COLO829 (cell line): ENCODE measurements at regions not wholly inside any gene's neighbourhood (a gene's known extent, or its start where the extent isn't known, plus 50 kb on each side); places are given as distances from the start of the nearest gene placed in this dataset.

Source experiments
- DNase-seq: peaks from one replicate; pipeline ENCODE4 v3.0.0; 2012; ENCODE audit warnings: low spot score

- no peak for DNase-seq
These were observed 219.9 kb downstream of the NXNL2 start for GRCh38 chr9:88754886-88755285.

DNA sequence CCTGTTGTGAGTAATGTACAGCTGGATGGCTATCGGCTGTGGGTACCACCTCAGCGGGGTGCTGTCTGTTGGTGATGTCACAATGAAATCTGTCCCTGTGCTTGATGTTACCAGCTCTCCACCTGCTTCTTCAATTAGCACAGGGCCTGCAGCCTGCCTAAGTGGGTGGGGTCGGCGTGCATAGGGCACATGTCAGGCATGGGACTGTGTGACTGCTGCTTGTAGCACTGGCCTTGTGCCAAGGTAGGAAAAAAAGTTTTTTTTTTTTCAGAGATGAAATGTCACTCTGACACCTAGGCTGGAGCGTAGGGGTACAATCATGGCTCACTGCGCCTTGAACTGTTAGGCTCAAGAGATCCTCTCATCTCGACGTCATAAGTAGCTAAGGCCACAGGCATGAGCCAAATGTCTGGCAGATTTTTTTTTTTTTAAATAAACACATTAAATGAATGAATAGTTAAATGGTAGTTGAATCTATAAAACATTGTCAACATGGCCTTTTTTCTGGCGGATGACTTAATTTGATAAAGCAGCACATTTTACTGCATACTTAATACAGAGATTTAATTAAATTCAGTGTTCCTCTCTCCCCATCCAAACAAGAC is 222.5 kb downstream of the NXNL2 start:
- no peak for DNase-seq

- no peak for DNase-seq
These were observed 224.4 kb downstream of the NXNL2 start for GRCh38 chr9:88759364-88759763.

- peak; percentile 57 for DNase-seq
These were observed 224.3 kb upstream of the S1PR3 start for GRCh38 chr9:88766778-88767503.

DNA sequence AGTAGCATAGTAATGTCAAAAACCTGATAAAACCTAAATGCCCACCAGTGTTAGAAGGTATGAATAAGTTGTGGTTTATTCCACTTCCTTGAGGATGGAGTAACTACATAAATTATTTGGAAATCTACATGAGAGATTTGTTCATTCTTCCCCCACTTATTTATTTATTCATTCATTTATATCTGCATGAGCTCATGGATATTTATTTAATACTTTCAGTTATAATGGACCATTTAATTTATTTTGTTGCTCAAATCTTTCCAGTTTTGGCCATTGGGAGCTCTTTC is 223.8 kb upstream of the S1PR3 start:
- DNase-seq = no peak

DNA sequence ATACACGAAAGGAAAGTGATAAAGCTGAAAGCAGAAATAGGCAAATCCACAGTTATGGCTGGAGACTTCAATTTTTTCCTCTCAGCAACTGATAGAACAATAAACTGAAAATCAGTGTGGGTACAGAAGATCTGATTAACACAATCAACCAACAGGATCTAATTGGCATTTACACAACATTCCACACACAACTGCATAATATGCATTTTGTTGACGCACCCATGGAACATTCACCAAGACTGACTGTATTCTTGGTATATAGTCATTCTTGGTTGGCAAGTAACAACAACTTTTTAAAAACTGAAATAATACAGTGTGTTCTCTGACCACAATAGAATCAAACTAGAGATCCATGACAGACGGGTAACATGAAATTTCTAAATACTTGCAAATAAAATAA is 218.7 kb upstream of the S1PR3 start:
- DNase-seq = no peak

DNA sequence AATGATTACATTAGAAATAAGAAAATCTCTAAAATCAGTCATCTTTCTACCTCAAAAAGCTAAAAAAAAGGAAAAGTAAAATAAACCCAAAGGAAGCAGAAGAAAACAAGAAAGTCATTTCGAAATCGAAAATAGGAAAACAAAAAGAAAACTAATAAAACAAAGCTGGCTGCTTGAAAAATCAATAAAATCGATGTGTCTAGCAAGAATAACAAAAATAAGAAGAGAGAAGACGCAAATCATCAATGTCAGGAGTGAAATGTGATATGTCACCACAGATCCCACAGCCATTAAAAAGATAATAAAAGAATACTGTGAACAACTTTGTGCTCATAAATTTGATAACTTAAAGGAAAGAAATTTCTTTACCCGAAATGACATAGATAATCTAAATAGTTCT is 218.1 kb upstream of the S1PR3 start:
- no peak for DNase-seq

DNA sequence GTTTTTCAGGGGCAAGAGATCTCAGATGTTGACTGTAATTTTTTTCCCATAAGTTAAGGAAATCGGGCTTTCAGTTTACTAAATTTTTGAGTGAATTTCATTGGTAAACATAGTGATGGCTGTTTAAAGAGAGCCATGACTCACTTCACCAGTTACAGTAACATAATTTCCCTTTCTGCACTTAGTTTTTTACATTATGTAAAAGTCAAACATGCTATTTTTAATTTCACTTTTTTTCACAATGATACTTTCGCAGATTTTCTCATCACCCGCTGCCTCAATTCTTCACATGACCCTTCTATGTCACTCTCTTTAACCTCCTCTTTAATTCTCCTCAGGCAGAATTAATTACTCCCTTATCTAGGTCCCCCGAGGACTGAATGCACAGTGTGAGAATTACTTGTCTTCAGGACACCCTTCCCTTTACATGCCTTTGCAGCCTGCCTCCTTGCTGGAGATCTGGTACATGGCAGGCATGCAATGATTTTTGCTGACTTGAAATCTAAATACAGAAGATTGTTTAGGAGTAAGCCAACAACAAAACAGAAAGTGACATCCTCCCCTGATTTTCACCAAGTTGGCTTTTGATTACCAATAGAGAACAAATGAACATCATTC is 217.5 kb upstream of the S1PR3 start:
- DNase-seq = no peak

- DNase-seq = no peak
These were observed 216.2 kb upstream of the S1PR3 start for GRCh38 chr9:88775037-88775471.

DNA sequence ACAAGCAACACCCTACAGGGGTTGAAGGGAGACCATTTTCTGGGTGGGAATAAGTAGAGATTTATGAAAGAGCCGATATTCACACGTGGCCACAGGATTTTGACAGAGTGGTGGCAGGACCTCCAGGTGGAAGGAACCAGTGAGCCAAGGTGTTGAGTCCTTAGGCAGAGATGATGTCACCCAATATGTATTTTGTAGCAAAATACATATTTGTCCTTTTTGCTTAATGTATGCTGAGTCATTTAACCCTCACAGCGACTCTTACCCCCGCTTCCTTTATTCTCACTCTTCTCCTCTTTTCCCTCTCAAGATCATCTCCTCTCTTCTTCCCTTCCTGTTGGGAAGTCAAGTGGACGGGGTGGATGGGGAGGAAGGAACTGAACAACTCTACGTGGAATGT is 215.7 kb upstream of the S1PR3 start:
- no peak for DNase-seq

DNA sequence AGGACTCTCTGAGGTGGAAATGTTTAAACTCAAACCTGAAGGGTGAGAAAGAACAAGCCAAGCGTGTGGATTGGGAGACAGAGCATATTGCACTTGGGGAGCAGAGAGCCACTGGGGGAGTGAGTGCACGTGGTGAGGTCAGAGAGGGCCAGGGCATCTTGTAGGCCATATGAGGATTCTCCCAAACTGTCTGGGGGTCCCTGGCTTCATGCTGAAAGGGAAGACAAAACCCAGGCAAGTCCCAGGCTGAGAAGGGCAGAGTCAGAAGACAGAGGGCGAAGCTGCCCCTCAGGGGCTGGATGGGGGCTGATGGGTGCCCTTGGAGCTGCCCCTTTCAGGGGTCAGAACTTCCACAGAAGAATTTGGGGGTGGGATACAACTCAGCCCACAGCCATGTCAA is 215.3 kb upstream of the S1PR3 start:
- no peak for DNase-seq

DNA sequence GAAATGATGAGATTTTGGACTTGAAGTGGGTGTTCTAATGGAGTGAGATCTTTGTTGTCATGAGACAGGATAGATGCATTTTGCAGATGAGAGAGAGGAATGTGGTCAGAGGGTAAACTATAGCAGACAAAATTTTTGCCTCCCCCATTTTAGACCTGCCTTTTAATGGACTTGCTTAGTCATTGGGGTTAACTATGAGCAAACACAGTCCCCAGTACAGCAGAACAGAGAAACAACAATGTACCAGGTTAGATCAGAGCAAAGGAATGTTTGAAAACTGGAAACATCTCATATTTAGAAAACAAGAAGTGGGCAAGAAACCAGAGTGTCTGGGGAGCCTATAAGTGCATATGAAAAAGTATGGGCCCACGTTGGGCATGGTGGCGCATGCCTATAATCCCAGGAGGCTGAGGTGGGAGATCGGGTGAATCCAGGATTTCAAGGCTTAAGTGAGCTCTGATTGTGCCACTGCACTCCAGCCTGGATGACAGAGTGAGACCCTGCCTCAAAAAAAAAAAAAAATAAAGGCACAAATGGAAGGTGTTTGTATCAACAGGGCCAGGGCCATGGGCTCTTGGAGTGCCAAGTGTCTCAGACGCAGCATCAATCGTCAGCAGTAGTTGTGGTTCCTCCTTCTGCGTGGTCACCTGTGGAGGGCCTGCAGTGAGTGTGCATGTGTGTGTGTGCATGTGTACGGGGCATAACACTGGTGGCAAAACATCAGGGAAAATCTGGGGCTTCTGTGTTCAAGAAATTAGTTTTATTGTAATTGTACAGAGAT is 214.4 kb upstream of the S1PR3 start:
- DNase-seq = no peak

DNA sequence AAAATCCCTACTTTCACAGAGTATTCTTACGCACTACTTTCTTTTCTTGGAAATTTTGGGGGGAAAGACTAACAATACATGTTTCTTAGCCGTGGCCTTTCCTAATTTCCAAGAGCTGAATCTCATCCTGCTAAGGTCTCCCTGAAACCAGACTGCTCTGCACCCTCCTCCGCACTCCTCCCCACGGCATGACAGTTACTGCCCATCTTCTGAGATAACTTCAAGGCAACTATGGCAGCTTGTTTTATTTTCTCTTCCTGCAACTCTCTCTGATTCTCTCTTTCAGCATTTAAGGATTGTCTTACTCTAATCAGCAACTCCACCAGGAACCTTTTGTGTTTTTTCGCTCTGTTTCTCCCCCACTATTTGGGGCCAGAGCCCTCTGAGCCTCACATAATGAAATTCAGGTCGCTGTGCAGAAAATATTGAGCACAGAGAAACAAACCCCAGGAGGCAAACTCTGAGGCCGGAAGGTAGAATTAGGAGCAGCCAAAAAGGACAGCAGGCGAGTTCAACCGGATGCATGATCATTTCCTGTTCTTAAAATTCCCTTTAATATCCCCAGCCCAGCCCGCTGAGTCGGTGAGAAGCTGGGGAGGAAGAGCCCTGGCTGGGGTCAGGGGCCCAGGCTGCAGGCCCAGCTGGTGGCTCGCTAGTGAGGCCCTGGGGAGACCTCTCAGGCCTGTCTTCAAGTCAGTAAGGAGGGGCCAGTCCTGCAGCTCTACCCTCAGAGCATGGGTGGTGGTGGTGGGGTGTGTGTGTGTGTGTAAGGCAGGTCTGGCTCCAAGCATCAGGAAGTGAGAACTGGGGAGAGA is 213.6 kb upstream of the S1PR3 start:
- DNase-seq = no peak

- no peak for DNase-seq
These were observed 209.5 kb upstream of the S1PR3 start for GRCh38 chr9:88781628-88782391.

GRCh38 chr9:88782931-88783710 is 208.1 kb upstream of the S1PR3 start:
- DNase-seq = no peak

DNA sequence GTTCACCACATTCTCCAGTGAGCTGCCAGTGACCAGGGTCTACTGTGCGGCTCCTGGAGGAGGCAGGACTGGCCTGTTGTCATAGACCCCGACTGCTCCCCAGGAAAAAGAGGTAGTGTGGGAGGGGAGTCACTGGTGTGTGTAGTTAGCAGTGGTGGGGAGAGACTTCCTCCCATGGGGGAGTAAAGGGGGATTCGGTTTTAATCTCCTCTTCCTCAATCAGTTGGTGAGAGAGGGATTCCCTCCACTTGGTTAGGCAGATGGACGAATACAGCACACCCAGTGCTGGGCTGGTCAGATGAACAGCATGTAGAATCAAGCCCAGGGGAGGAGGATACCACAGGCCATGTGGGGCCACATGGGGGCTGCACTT is 207.6 kb upstream of the S1PR3 start:
- DNase-seq = no peak

- no peak for DNase-seq
These were observed 206.3 kb upstream of the S1PR3 start for GRCh38 chr9:88784960-88785359.

DNA sequence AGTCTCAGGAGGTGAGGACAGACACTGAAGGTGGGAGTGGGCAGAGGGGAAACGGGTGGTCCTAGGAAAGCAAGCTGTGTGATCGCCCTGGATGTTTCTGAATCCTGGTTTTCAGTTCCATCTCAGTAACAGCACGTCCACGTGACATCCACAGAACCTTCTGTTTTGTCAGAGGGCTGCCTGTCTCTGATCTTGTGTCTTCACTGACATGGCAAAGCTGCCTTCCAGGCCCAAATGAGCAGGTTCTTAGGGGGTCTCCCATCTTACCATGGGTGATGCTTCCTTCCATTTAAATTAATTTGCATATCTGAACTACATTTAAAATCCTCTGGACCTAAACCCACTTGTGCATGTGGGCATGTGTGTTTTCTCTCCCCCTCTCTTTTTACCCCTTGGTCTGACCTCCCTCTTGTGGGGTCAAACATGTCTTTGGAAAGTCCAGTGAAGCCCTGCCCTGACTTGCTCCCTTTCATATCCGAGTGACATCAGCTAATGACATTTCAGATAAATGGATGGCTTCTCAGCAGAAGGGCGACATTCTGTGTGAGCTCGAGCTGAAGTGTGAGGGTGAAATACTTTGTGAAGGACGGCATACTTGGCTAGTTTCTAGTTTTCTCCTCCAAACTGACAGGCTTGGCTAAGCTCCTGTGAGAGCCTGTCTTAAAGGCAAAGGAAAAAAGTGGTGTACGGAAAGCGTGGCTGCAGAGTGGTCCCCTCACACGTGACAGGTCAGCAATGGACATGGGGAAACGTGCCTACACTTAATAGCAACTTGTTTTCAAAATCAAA is 204.8 kb upstream of the S1PR3 start:
- no peak for DNase-seq

DNA sequence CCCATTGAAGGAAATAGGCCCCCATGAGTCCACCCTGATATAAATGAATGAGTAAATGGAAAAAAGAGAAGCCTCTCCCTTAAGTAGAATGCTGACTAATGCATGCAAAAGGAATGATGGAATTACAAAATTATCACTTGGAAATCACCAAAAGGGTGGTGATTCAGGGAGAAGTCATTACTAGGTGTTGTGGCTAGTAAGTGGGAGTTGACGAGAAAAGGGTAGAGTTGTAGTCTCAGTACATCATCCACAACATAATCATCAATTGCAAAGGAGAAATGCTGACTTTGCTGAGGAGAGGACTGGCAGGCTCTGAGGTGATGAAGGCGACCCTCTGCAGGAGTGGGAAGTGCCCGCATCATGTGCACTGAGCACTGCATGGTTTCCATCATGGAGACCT is 201.5 kb upstream of the S1PR3 start:
- no peak for DNase-seq
